Mammary epithelial cell (primary cell): ENCODE measurements at regions not wholly inside any gene's neighbourhood (a gene's known extent, or its start where the extent isn't known, plus 50 kb on each side); places are given as distances from the start of the nearest gene placed in this dataset.

Experiments
- CTCF ChIP-seq, 2 donors: IDR thresholded peaks in 1 of 2; conservative IDR thresholded peaks in 1 of 2; 2 replicates each; pipeline ENCODE4 v1.5.1; 2011 to 2012; ENCODE audit warnings: inconsistent platforms in 2 of 2, low read length in 2 of 2, mild to moderate bottlenecking in 2 of 2, control low read depth in 1 of 2, low read depth in 1 of 2; ENCODE audit not compliant: insufficient read depth in 1 of 2; ENCODE audit errors: extremely low read depth in 1 of 2
- EZH2 ChIP-seq: IDR thresholded peaks from 2 replicates; pipeline ENCODE4 v1.6.1; 2012; ENCODE audit warnings: low read length, inconsistent platforms, borderline replicate concordance

- TF ChIP-seq CTCF (conservative IDR thresholded peaks at IDR 0.05 in 1 of 2, IDR thresholded peaks at IDR 0.05 in 1 of 2; ENCODE audit: extremely low read depth in 1 of 2, insufficient read depth in 1 of 2, low read depth in 1 of 2, low read length in 2 of 2) (no peak), EZH2 (no peak)
Measured at GRCh38 chr1:30506291-30507015, 216.9 kb downstream of the MATN1 start.
